ENCODE measurements at regions not wholly inside any gene's neighbourhood (a gene's known extent, or its start where the extent isn't known, plus 50 kb on each side); places are given as distances from the start of the nearest gene placed in this dataset.

DNA sequence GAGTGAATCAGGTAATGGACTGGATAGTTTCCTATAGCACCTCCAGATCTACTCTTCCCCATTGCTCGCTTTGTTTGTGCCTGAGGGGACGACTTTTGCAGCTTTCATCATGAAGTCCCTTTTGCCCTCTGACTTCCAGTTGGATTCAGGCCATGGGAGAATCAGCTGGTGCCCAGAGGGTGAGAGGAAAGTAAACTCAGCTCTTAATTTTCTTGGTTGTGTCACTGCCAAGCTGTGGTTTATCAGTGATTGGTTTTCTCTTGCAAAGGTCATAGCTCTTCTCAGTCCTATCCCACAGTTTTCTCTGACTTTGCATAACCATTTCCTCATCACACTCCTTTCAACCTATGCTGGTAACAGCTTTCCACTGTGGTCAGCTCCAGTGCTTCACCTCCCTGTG lies 200.1 kb downstream of the KCNJ2 start:
- Histone ChIP-seq H3K27me3 (replicated peaks; ENCODE audit: insufficient read depth, low read depth, low read length, poor library complexity) (no peaks in the 10 kb centered on the region), H3K36me3 (ENCODE audit: insufficient read depth, low read length, poor library complexity, severe bottlenecking) (no peaks in the 10 kb centered on the region), H3K27ac (ENCODE audit: low read depth, low read length, poor library complexity, severe bottlenecking) (no peak overlapping the region), H3K9me3 (ENCODE audit: low read depth, low read length, poor library complexity, severe bottlenecking) (no peaks in the 10 kb centered on the region), H3K4me3 (ENCODE audit: low read depth, low read length, poor library complexity, severe bottlenecking) (no peak overlapping the region), H3K4me1 (ENCODE audit: insufficient read depth, low read length, poor library complexity, severe bottlenecking) (no peaks in the 10 kb centered on the region)
- no TSS peak for BruUV-seq (replicated peaks)
- POLR2A ChIA-PET (ENCODE audit: low non-redundant PET), result no interaction called here
- TF ChIP-seq, protein P1, sequence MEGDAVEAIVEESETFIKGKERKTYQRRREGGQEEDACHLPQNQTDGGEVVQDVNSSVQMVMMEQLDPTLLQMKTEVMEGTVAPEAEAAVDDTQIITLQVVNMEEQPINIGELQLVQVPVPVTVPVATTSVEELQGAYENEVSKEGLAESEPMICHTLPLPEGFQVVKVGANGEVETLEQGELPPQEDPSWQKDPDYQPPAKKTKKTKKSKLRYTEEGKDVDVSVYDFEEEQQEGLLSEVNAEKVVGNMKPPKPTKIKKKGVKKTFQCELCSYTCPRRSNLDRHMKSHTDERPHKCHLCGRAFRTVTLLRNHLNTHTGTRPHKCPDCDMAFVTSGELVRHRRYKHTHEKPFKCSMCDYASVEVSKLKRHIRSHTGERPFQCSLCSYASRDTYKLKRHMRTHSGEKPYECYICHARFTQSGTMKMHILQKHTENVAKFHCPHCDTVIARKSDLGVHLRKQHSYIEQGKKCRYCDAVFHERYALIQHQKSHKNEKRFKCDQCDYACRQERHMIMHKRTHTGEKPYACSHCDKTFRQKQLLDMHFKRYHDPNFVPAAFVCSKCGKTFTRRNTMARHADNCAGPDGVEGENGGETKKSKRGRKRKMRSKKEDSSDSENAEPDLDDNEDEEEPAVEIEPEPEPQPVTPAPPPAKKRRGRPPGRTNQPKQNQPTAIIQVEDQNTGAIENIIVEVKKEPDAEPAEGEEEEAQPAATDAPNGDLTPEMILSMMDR (conservative IDR thresholded peaks at IDR 0.05; ENCODE audit: low read depth, low read length), result no peak
- no peak for TF ChIP-seq EZH2 (IDR thresholded peaks at IDR 0.05; ENCODE audit: borderline replicate concordance, low read depth, low read length, poor library complexity, severe bottlenecking)
- CTCF ChIA-PET, result no interaction called here
- intact Hi-C loops (cut with micrococcal nuclease; ENCODE audit: unreplicated experiment), result no loop called here
- DNase-seq (ENCODE audit: low spot score), result no peak

DNA sequence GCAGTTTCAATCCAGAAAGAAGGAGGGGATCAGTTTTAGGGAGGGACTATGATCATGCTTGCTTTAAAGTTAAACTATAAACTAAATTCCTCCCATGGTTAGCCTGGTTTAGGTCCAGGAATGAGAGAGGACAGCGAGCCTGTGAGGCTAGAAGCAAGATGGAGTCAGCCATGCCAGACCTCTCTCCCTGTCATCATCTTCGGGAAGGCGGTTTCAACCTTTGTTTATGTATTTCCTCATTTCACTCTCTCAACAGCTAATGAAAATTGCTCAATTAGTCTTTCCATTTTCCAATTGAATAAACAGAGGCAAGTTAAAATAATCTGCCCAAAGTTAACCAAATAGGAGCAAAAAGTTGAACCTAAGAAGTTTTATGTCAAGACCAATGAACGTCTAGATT lies 201.5 kb downstream of the KCNJ2 start:
- no peak for TF ChIP-seq EZH2 (IDR thresholded peaks at IDR 0.05; ENCODE audit: borderline replicate concordance, low read depth, low read length, poor library complexity, severe bottlenecking)
- BruUV-seq (replicated peaks), result no TSS peak
- no peak for DNase-seq (ENCODE audit: low spot score)
- Histone ChIP-seq H3K27ac (ENCODE audit: low read depth, low read length, poor library complexity, severe bottlenecking) (no peak overlapping the region), H3K9me3 (ENCODE audit: low read depth, low read length, poor library complexity, severe bottlenecking) (no peaks in the 10 kb centered on the region), H3K27me3 (replicated peaks; ENCODE audit: insufficient read depth, low read depth, low read length, poor library complexity) (no peaks in the 10 kb centered on the region), H3K4me1 (ENCODE audit: insufficient read depth, low read length, poor library complexity, severe bottlenecking) (no peaks in the 10 kb centered on the region), H3K4me3 (ENCODE audit: low read depth, low read length, poor library complexity, severe bottlenecking) (no peak overlapping the region), H3K36me3 (ENCODE audit: insufficient read depth, low read length, poor library complexity, severe bottlenecking) (no peaks in the 10 kb centered on the region)
- POLR2A ChIA-PET (ENCODE audit: low non-redundant PET), result no interaction called here
- CTCF ChIA-PET, result no interaction called here
- intact Hi-C loops (cut with micrococcal nuclease; ENCODE audit: unreplicated experiment), result no loop called here

DNA sequence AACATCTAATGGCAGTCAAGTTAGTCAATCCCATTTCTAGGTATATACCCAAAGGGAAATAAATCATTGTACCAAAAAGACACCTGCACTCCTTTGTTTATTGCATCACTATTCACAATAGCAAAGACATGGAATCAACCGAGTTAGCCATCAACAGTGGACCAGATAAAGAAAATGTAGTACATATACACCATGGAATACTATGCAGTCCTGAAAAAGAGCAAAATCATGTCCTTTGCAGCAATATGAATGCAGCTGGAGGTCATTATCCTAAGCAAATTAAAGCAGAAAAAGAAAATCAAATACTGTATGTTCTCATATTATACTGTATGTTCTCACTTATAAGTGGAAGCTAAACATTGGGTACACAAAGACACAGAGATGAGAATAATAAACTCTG lies 204.0 kb downstream of the KCNJ2 start:
- Histone ChIP-seq H3K4me1 (ENCODE audit: insufficient read depth, low read length, poor library complexity, severe bottlenecking) (no peaks in the 10 kb centered on the region), H3K36me3 (ENCODE audit: insufficient read depth, low read length, poor library complexity, severe bottlenecking) (no peaks in the 10 kb centered on the region), H3K9me3 (ENCODE audit: low read depth, low read length, poor library complexity, severe bottlenecking) (no peaks in the 10 kb centered on the region), H3K4me3 (ENCODE audit: low read depth, low read length, poor library complexity, severe bottlenecking) (no peak overlapping the region), H3K27me3 (replicated peaks; ENCODE audit: insufficient read depth, low read depth, low read length, poor library complexity) (no peaks in the 10 kb centered on the region), H3K27ac (ENCODE audit: low read depth, low read length, poor library complexity, severe bottlenecking) (no peak overlapping the region)
- no peak for TF ChIP-seq EZH2 (IDR thresholded peaks at IDR 0.05; ENCODE audit: borderline replicate concordance, low read depth, low read length, poor library complexity, severe bottlenecking)
- TF ChIP-seq, protein P1 (conservative IDR thresholded peaks at IDR 0.05; ENCODE audit: low read depth, low read length), result no peak
- no peak for DNase-seq (ENCODE audit: low spot score)
- ChIA-PET POLR2A (ENCODE audit: low non-redundant PET) (no interaction called here), CTCF (no interaction called here)
- BruUV-seq (replicated peaks), result no TSS peak
- intact Hi-C loops (cut with micrococcal nuclease; ENCODE audit: unreplicated experiment), result no loop called here

DNA sequence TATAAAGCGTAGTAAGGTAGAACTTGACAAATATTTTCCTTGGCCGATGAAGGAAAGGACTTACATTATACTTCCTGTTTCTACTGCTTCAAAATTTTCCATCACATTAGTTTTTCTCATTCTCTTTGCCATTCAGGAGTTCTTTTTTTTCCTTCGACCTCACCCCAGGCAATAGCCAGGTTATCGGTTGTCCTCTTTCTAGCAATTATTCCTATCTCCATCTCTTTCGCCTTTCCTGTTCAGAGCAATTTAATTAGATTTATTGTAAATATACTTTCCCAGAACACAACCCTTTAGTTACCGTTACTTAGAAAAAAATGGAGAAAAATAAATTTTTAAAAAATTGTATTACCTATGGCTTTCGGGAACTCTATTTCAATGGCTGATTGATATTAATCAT lies 205.2 kb downstream of the KCNJ2 start:
- H3K27me3 ChIP-seq (replicated peaks; ENCODE audit: insufficient read depth, low read depth, low read length, poor library complexity), result no peaks in the 10 kb centered on the region
- POLR2A ChIA-PET (ENCODE audit: low non-redundant PET), result no interaction called here
- H3K4me1 ChIP-seq (ENCODE audit: insufficient read depth, low read length, poor library complexity, severe bottlenecking), result no peaks in the 10 kb centered on the region
- CTCF ChIA-PET, result no interaction called here
- H3K4me3 ChIP-seq (ENCODE audit: low read depth, low read length, poor library complexity, severe bottlenecking), result no peak overlapping the region
- no peak for DNase-seq (ENCODE audit: low spot score)
- no TSS peak for BruUV-seq (replicated peaks)
- TF ChIP-seq, protein P1 (conservative IDR thresholded peaks at IDR 0.05; ENCODE audit: low read depth, low read length), result no peak
- TF ChIP-seq EZH2 (IDR thresholded peaks at IDR 0.05; ENCODE audit: borderline replicate concordance, low read depth, low read length, poor library complexity, severe bottlenecking), result no peak
- H3K36me3 ChIP-seq (ENCODE audit: insufficient read depth, low read length, poor library complexity, severe bottlenecking), result no peaks in the 10 kb centered on the region
- H3K9me3 ChIP-seq (ENCODE audit: low read depth, low read length, poor library complexity, severe bottlenecking), result no peaks in the 10 kb centered on the region
- H3K27ac ChIP-seq (ENCODE audit: low read depth, low read length, poor library complexity, severe bottlenecking), result no peak overlapping the region
- intact Hi-C loops (cut with micrococcal nuclease; ENCODE audit: unreplicated experiment), result no loop called here
